A673 (cell line): ENCODE measurements at regions not wholly inside any gene's neighbourhood (a gene's known extent, or its start where the extent isn't known, plus 50 kb on each side); places are given as distances from the start of the nearest gene placed in this dataset.

ENCODE experiments used
- CTCF ChIP-seq: fragments of 300-800, 200-600 bp; sonication (generic); conservative IDR thresholded peaks from 2 replicates; pipeline ENCODE4 v1.5.1; 2017; ENCODE audit warnings: low read depth, mild to moderate bottlenecking, antibody characterized with exemption, low read length, moderate library complexity, mixed read lengths
- EZH2 ChIP-seq: fragments of 200-600 bp; sonication (generic); IDR thresholded peaks from 2 replicates; pipeline ENCODE4 v1.6.1; 2017; ENCODE audit warnings: borderline replicate concordance, low read depth, mild to moderate bottlenecking, mixed read lengths, antibody characterized with exemption, low read length; ENCODE audit not compliant: poor library complexity, severe bottlenecking

GRCh38 chr7:17060051-17060450, 178.3 kb upstream of the AGR3 start:
- TF ChIP-seq EZH2 (no peak), CTCF (no peak)
